PC-3 (cell line): ENCODE measurements at regions not wholly inside any gene's neighbourhood (a gene's known extent, or its start where the extent isn't known, plus 50 kb on each side); places are given as distances from the start of the nearest gene placed in this dataset.

Source experiments
- EZH2 ChIP-seq: fragments of 300-600 bp; sonication (generic); IDR thresholded peaks from one replicate; pipeline ENCODE4 v1.6.1; 2017; ENCODE audit warnings: antibody characterized with exemption, mild to moderate bottlenecking, low read length; ENCODE audit not compliant: unreplicated experiment
- TF ChIP-seq, protein P1 (sequence below): fragments of 300-600 bp; sonication (generic); conservative IDR thresholded peaks from 2 replicates; pipeline ENCODE4 v1.5.1; 2017; ENCODE audit warnings: antibody characterized with exemption, low read depth, mild to moderate bottlenecking, low read length

DNA sequence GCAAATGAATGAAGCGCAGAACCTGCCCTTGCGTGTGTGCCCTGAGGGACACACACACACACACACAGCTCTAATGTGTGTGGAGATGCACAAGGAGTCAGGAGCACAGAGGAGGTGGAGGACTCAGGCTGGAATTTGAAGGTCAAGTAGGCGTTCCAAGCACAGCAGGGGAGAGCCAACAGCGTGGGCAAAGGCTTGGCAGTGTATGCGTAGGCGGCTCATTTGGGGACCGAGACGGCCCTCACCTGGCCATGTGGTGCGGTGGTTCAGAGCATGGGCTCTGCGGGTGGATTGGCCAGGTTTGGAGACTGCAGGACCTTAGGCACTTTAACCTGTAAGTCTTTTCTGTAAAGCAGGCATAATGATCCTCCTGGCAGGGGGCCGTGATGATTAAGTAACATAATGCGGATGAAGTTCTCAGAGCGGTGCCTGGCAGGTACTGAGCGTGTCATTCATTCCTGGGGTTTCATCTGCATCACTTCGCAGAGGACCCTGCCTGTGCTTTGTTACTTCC, 69.5 kb upstream of the SLC24A4 start:
- TF ChIP-seq, protein P1, sequence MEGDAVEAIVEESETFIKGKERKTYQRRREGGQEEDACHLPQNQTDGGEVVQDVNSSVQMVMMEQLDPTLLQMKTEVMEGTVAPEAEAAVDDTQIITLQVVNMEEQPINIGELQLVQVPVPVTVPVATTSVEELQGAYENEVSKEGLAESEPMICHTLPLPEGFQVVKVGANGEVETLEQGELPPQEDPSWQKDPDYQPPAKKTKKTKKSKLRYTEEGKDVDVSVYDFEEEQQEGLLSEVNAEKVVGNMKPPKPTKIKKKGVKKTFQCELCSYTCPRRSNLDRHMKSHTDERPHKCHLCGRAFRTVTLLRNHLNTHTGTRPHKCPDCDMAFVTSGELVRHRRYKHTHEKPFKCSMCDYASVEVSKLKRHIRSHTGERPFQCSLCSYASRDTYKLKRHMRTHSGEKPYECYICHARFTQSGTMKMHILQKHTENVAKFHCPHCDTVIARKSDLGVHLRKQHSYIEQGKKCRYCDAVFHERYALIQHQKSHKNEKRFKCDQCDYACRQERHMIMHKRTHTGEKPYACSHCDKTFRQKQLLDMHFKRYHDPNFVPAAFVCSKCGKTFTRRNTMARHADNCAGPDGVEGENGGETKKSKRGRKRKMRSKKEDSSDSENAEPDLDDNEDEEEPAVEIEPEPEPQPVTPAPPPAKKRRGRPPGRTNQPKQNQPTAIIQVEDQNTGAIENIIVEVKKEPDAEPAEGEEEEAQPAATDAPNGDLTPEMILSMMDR = no peak
- TF ChIP-seq EZH2 = no peak
